ENCODE measurements at regions not wholly inside any gene's neighbourhood (a gene's known extent, or its start where the extent isn't known, plus 50 kb on each side); places are given as distances from the start of the nearest gene placed in this dataset.

GRCh38 chr1:79877086-79877485 is 870.6 kb upstream of the ADGRL4 start:
- DNase-seq (ENCODE audit: low read depth in 4 of 4, low spot score in 2 of 4) = no peak

DNA sequence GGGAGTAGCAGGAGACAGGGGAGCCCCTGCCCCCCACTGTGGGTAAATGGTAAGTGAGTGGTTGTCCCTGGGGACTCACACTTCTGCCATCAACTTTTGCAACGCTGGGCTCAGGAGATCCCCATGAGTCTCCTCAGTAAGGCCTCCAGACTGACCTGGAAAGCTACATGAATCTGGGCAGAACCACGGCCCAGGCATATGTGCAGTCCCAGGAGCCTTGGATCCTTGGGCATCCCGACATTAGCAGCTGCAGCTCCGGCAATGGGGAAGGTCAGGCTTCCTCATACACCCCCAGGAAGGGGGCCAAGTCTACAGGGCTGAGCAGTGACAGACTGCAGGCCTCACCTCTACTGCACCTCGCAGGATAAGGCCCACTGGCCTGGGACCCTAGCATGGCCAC is 868.7 kb upstream of the ADGRL4 start:
- DNase-seq (ENCODE audit: low read depth in 4 of 4, low spot score in 2 of 4) = no peak

DNA sequence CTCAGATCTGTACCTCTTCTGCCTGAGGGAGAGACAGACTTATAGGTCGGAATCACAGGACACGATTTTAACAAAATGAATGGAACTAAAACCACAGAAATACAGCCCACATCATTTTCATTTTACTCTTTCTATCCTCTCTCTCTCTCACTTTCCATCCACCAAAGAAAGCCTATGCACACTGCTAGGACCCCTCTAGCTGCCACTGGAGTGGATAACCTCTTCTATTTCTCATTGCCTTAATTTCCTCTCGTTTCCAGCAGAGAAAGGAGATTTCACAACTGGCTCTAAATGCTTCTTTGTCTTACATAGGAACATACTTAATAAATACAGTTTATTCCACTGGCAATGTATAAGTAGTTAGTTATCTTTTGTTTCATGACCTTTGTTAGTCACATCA is 867.8 kb upstream of the ADGRL4 start:
- DNase-seq (ENCODE audit: low read depth in 4 of 4, low spot score in 2 of 4) = no peak

DNA sequence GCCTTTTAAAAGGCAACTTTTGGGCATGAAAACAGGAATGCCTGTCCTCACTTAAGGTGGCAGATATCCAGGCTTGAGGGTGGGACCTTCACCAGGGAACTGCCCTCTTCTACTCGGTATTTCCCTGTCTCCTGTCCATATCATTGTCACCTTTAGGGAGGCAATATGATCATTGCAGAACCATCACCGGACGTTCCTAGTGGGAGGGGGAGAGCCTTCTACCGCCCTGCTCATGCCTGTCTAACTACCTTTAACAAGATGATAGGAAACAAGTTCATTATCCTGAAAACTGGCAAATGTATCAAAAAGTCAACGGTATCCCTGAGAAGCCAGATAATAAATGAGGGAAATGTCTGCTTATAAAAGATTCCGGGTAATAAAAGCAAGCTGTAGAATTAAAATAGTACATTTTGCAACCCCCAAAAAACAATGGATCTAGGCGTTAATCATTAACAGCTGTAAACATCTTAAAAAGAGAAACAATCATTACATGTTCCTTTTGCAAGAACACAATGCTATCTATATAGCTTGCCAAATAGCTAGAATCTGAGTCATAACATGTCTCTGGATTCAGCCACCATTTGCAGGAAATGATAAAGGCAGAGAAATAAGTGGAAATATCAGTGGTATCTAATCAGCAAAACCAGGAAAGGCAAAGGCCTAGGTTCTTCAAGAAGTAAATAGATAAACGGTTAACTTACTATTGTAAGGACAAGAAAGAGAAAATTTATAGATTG is 852.9 kb upstream of the ADGRL4 start:
- DNase-seq (ENCODE audit: low read depth in 4 of 4, low spot score in 2 of 4) = no peak

DNA sequence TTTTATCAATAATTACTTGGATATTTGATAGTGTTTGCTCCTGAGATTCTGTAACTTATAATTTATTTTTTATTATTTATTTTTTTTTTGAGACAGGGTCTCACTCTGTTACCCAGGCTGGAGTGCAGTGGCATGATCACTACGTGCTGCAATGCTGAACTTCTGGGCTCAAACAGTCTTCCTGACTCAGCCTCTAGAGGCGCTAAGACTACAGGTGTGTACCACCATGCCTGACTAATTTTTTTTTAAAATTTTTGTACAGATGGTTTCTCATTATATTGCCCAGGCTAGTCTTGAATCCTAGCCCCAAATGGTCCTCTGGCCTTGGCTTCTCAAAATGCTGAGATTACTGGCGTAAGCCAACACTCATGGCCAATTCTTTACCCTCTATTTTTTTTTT is 845.5 kb upstream of the ADGRL4 start:
- no peak for DNase-seq (ENCODE audit: low read depth in 4 of 4, low spot score in 2 of 4)

DNA sequence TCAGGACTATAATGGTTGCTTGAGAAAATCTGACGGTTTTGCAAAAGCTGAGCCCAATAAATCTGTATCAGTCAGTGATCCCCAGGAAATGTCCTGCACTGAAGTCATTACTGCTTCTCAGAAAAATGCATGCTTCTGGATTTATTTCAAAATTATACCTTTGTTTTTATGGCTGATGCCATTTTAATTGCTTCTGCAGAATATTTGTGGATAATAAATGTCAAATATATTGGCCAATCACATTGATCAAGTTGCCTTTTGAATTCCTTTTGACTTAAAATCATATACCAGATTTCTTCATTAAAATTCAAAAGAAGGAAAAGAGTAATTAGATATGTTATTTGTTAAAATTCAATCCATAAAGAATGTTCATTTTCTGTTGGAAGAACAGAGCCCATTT is 842.9 kb upstream of the ADGRL4 start:
- no peak for DNase-seq (ENCODE audit: low read depth in 4 of 4, low spot score in 2 of 4)

- DNase-seq (ENCODE audit: low read depth in 4 of 4, low spot score in 2 of 4) = no peak
Observed at GRCh38 chr1:79848316-79848715, 841.8 kb upstream of the ADGRL4 start.

- DNase-seq (ENCODE audit: low read depth in 4 of 4, low spot score in 2 of 4) = no peak
Observed at GRCh38 chr1:79847700-79848099, 841.2 kb upstream of the ADGRL4 start.

- DNase-seq (ENCODE audit: low read depth in 4 of 4, low spot score in 2 of 4) = no peak
Observed at GRCh38 chr1:79845936-79846335, 839.4 kb upstream of the ADGRL4 start.

DNA sequence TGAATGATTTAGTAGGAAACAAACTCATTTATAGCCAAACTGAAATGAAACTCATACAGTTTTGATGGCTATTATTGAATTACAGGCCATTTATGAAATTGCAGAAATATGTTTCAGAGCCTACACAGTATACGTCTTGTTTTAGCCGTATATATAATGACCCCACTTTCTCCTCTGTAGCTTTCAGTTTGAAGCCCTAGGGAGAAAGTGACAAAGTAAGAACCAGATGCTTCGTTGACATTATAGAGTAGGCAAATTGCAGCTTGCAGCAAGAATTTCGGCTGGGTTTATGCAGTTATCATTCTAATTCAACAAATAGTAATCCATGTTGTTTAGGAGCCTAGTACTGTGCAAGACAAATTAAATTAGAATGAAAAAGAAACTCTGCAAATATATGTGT is 836.3 kb upstream of the ADGRL4 start:
- no peak for DNase-seq (ENCODE audit: low read depth in 4 of 4, low spot score in 2 of 4)

GRCh38 chr1:79839882-79840281 is 833.4 kb upstream of the ADGRL4 start:
- DNase-seq (ENCODE audit: low read depth in 4 of 4, low spot score in 2 of 4) = no peak

- DNase-seq (ENCODE audit: low read depth in 4 of 4, low spot score in 2 of 4) = no peak
Observed at GRCh38 chr1:79827446-79827845, 820.9 kb upstream of the ADGRL4 start.

GRCh38 chr1:79825551-79825950 is 819.0 kb upstream of the ADGRL4 start:
- DNase-seq (ENCODE audit: low read depth in 4 of 4, low spot score in 2 of 4) = no peak

DNA sequence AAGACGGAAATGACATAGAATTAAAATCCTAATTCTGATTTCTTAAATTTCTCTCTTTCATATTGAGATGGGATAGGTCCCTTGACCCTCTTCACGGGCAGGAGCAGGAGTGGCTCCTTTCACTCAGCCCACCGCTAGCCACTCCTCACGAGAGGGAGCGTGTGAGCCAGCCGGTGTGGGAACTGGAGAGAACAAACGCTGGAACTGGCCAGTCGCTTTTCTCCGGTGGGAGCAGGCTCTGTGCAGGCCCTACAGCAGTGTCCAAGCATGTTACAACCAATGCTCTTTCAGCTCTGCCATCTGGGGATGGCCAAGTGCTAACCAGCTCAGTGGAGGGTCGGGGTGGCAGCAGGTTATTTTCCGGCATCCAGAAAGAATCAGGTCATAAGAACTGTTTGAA is 815.5 kb upstream of the ADGRL4 start:
- DNase-seq (ENCODE audit: low read depth in 4 of 4, low spot score in 2 of 4) = no peak

- DNase-seq (ENCODE audit: low read depth in 4 of 4, low spot score in 2 of 4) = no peak
Observed at GRCh38 chr1:79819140-79819539, 812.6 kb upstream of the ADGRL4 start.

DNA sequence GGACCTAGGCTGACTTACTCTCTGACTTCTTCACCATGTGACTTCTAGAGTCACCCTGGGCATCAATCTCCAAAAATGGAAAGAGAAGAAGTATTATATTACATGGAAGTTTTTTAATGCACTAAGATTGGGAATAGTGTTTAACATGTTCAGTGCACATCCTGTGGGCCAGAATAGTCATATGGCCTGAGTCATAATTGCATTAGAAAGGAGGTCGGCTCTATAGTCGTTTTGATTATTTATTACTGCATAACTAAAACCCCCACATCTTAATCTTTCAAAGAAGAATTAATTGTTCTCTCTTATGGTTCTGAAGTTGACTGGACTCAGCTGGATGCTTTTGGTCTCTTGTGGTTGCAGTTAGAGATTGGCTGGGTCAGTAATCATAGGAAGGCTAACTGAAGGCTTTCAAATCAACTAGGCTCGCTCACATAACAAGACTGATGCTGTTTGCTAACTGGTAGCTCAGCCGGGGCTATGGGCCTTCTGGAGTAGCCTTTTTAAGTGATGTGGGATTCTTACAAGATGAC is 810.6 kb upstream of the ADGRL4 start:
- no peak for DNase-seq (ENCODE audit: low read depth in 4 of 4, low spot score in 2 of 4)

GRCh38 chr1:79815115-79815514 is 808.6 kb upstream of the ADGRL4 start:
- DNase-seq (ENCODE audit: low read depth in 4 of 4, low spot score in 2 of 4) = no peak

DNA sequence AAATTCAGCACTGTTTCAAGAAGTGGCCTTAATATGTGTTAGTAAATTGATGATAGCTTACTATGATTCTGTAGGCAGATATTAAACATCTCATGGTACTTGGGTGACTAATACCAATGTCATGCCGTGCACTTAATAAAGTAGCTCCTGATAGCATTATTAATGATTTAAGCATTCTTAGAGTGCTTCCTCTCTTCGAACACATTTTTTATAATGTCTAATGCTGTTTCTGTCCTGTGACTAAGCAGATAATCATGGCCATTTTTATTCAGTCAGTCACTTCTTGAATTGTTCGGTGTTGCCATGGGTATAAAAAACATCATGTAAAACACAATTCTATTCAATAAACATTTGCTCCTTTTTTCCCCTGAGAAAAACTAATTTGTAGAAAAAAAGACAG is 804.6 kb upstream of the ADGRL4 start:
- DNase-seq (ENCODE audit: low read depth in 4 of 4, low spot score in 2 of 4) = no peak

DNA sequence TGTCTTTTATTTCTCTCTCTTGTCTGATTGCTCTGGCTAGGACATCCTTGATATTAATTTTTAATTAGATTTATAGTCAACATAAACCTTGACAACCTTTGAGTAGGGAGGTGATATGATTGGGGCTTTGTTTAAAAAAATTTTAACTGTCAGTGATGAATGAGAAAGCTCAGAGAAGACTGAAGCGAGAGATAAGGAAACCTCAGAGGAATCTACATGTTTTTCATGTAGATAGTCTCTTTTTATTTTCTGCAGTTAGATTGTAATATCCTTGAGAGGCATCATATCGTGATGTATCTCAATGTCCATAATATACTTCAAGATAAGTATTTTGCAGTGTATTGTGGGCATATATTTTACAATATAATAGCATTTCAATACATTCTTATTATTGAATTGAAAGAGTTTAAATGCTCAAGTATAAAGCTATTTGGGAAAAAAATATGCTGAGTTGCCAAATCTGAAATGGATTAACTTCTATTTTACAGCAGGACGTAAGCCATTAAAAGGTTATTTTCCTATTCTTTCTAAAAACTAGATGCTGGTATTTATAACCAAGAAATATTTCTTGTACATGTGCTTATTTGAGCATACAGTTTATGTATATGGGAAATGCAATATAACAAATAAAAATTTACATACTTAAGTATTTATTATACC is 802.4 kb upstream of the ADGRL4 start:
- DNase-seq (ENCODE audit: low read depth in 4 of 4, low spot score in 2 of 4) = no peak

DNA sequence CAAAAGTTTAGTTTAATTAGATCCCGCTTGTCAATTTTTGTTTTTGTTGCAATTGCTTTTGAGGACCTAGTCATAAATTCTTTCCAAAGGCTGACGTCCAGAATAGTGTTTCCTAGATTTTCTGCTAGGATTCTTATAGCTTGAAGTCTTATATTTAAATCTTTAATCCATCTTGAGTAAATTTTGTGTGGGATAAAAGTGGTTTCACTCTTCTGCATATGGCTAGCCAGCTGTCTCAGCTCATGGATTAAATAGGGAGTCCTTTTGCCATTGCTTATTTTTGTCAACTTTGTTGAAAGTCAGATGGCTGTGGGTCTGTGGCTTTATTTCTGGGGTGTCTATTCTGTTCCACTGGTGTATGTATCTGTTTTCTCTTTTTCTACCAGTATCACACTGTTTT is 801.3 kb upstream of the ADGRL4 start:
- DNase-seq (ENCODE audit: low read depth in 4 of 4, low spot score in 2 of 4) = no peak

DNA sequence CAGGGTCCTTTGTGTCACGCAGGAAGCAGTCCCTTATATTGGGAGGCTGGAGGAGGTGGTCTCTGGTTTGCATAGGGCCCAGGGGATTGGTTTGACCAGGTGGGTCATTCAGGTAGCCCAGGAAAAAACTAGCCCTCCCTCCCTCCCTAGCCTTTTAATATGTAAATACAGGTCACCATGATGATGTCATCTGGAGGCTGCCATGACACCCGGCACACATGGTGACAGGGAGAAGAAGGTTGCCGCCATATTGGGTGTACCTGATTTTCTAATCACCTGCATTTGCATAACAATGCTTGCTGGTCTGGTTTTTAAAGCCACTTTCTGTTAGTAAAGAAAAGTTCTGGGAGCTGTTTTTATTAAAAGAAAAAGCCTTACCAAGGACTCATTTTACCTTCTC is 791.0 kb upstream of the ADGRL4 start:
- no peak for DNase-seq (ENCODE audit: low read depth in 4 of 4, low spot score in 2 of 4)

DNA sequence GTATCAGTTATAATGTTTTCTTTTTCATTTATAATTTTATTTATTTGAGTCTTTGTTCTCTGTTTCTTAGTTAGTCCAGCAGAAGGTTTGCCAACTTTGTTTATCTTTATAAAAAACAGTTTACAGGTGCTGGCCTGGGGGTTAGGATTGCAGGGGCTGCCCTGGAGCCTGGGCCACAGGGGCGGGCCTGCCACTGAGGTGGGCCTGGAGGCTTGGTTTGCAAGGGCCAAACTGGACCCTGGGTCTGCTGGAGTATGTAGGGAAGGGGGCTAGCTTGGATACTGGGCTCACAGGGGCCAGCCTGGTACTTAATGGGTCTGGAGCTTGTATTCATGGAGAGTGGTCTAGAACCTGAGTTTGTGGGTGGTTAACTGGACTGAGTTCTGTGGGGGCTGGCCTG is 789.9 kb upstream of the ADGRL4 start:
- DNase-seq (ENCODE audit: low read depth in 4 of 4, low spot score in 2 of 4) = no peak
